NCI-H1105 treated with DMSO at 0.1 percent for 48 hours (cell line): ENCODE measurements at regions not wholly inside any gene's neighbourhood (a gene's known extent, or its start where the extent isn't known, plus 50 kb on each side); places are given as distances from the start of the nearest gene placed in this dataset.

Experiments used
- DNase-seq: peaks from one replicate; lab custom pipeline; 2025; lab: John Stamatoyannopoulos, UW

GRCh38 chr14:53807542-53807941 lies 149.1 kb downstream of the BMP4 start:
- no peak for DNase-seq

- DNase-seq: no peak
These were observed 149.5 kb downstream of the BMP4 start for GRCh38 chr14:53807108-53807507.

GRCh38 chr14:53796734-53797133 lies 159.9 kb downstream of the BMP4 start:
- DNase-seq: no peak

GRCh38 chr14:53793790-53794505 lies 162.7 kb downstream of the BMP4 start:
- DNase-seq: peak; percentile 90

GRCh38 chr14:53792909-53793308 lies 163.7 kb downstream of the BMP4 start:
- no peak for DNase-seq

- no peak for DNase-seq
These were observed 165.7 kb downstream of the BMP4 start for GRCh38 chr14:53790731-53791500.

- DNase-seq: no peak
These were observed 168.1 kb downstream of the BMP4 start for GRCh38 chr14:53788566-53788965.

- no peak for DNase-seq
These were observed 170.6 kb downstream of the BMP4 start for GRCh38 chr14:53786045-53786444.

- DNase-seq: no peak
These were observed 171.9 kb downstream of the BMP4 start for GRCh38 chr14:53784688-53785087.

- DNase-seq: no peak
These were observed 173.4 kb downstream of the BMP4 start for GRCh38 chr14:53783256-53783655.

GRCh38 chr14:53780051-53780555 lies 176.5 kb downstream of the BMP4 start:
- DNase-seq: no peak

- DNase-seq: peak; percentile 13
These were observed 177.3 kb downstream of the BMP4 start for GRCh38 chr14:53779301-53779700.

GRCh38 chr14:53778263-53778662 lies 178.4 kb downstream of the BMP4 start:
- no peak for DNase-seq

- DNase-seq: no peak
These were observed 183.7 kb downstream of the BMP4 start for GRCh38 chr14:53772936-53773335.

GRCh38 chr14:53767566-53767965 lies 189.1 kb downstream of the BMP4 start:
- peak; percentile 44 for DNase-seq

- no peak for DNase-seq
These were observed 190.0 kb downstream of the BMP4 start for GRCh38 chr14:53766601-53767000.

- no peak for DNase-seq
These were observed 190.5 kb downstream of the BMP4 start for GRCh38 chr14:53766106-53766505.

- no peak for DNase-seq
These were observed 191.8 kb downstream of the BMP4 start for GRCh38 chr14:53764846-53765245.

GRCh38 chr14:53758141-53758540 lies 198.5 kb downstream of the BMP4 start:
- DNase-seq: no peak

GRCh38 chr14:53757732-53758131 lies 198.9 kb downstream of the BMP4 start:
- no peak for DNase-seq

- DNase-seq: no peak
These were observed 205.0 kb downstream of the BMP4 start for GRCh38 chr14:53751650-53752049.

GRCh38 chr14:53748691-53749090 lies 207.9 kb downstream of the BMP4 start:
- no peak for DNase-seq

- DNase-seq: no peak
These were observed 211.8 kb downstream of the BMP4 start for GRCh38 chr14:53744857-53745256.
